ENCODE measurements at regions not wholly inside any gene's neighbourhood (a gene's known extent, or its start where the extent isn't known, plus 50 kb on each side); places are given as distances from the start of the nearest gene placed in this dataset.

- FAIRE-seq (no peak), DNase-seq (ENCODE audit: low read depth, low spot score) (no peak)
- peaks cover under 1% of the 10 kb centered on the region for H3K27me3 ChIP-seq (ENCODE audit: control insufficient read depth, extremely low read depth, insufficient read depth, low read length)
- no peaks in the 10 kb centered on the region for H3K79me2 ChIP-seq (ENCODE audit: control insufficient read depth, insufficient read depth, low read length)
- no peaks in the 10 kb centered on the region for H3K9me1 ChIP-seq (ENCODE audit: control insufficient read depth, extremely low read depth, insufficient read depth, low read length)
- H4K20me1 ChIP-seq (ENCODE audit: control insufficient read depth, extremely low read depth, insufficient read depth, low read length): no peaks in the 10 kb centered on the region
- no peaks in the 10 kb centered on the region for H3K4me1 ChIP-seq (ENCODE audit: control insufficient read depth, extremely low read depth, insufficient read depth, low read length)
- H3K4me2 ChIP-seq (ENCODE audit: control insufficient read depth, extremely low read depth, insufficient read depth, low read depth, low read length): no peak overlapping the region
- H3K27ac ChIP-seq (ENCODE audit: control insufficient read depth, insufficient read depth, low read length): no peak overlapping the region
- H3K36me3 ChIP-seq (ENCODE audit: control insufficient read depth in 2 of 2, extremely low read depth in 1 of 2, insufficient read depth in 2 of 2, low read length in 2 of 2): no peaks in the 10 kb centered on the region
- no peak overlapping the region for H3K4me3 ChIP-seq (ENCODE audit: control insufficient read depth in 2 of 3, extremely low read depth in 1 of 3, insufficient read depth in 2 of 3, low read depth in 1 of 3, low read length in 3 of 3)
- H3K9me3 ChIP-seq (ENCODE audit: control insufficient read depth, low read depth, low read length): no peaks in the 10 kb centered on the region
- H2AFZ ChIP-seq (ENCODE audit: control insufficient read depth, low read length): no peak overlapping the region
- no peak for TF ChIP-seq EZH2 (IDR thresholded peaks at IDR 0.05; ENCODE audit: low read length)
- TF ChIP-seq CTCF (optimal IDR thresholded peaks at IDR 0.05 in 1 of 3, IDR thresholded peaks at IDR 0.05 in 1 of 3, conservative IDR thresholded peaks at IDR 0.05 in 1 of 3; ENCODE audit: extremely low read depth in 1 of 3, insufficient read depth in 2 of 3, low read length in 3 of 3): no peak
- dilution Hi-C loops (cut with MboI; ENCODE audit: extremely low pct_ligation_motif_present, low sequenced_read_pairs): no loop called here
- no peak overlapping the region for H3K9ac ChIP-seq (ENCODE audit: control insufficient read depth, extremely low read depth, insufficient read depth, low read length)
These were observed 107.4 kb downstream of the PPM1A start for GRCh38 chr14:60356386-60356785.

- Histone ChIP-seq H4K20me1 (ENCODE audit: control insufficient read depth, extremely low read depth, insufficient read depth, low read length) (no peaks in the 10 kb centered on the region), H3K9me3 (ENCODE audit: control insufficient read depth, low read depth, low read length) (no peaks in the 10 kb centered on the region), H3K27me3 (ENCODE audit: control insufficient read depth, extremely low read depth, insufficient read depth, low read length) (no peaks in the 10 kb centered on the region), H3K36me3 (ENCODE audit: control insufficient read depth in 2 of 2, extremely low read depth in 1 of 2, insufficient read depth in 2 of 2, low read length in 2 of 2) (no peaks in the 10 kb centered on the region), H3K4me3 (ENCODE audit: control insufficient read depth in 2 of 3, extremely low read depth in 1 of 3, insufficient read depth in 2 of 3, low read depth in 1 of 3, low read length in 3 of 3) (no peak overlapping the region), H3K9me1 (ENCODE audit: control insufficient read depth, extremely low read depth, insufficient read depth, low read length) (no peaks in the 10 kb centered on the region), H3K9ac (ENCODE audit: control insufficient read depth, extremely low read depth, insufficient read depth, low read length) (no peak overlapping the region), H2AFZ (ENCODE audit: control insufficient read depth, low read length) (no peak overlapping the region), H3K4me2 (ENCODE audit: control insufficient read depth, extremely low read depth, insufficient read depth, low read depth, low read length) (no peak overlapping the region), H3K27ac (ENCODE audit: control insufficient read depth, insufficient read depth, low read length) (no peak overlapping the region), H3K79me2 (ENCODE audit: control insufficient read depth, insufficient read depth, low read length) (no peaks in the 10 kb centered on the region), H3K4me1 (ENCODE audit: control insufficient read depth, extremely low read depth, insufficient read depth, low read length) (no peaks in the 10 kb centered on the region)
- no peak for DNase-seq (ENCODE audit: low read depth, low spot score)
- dilution Hi-C loops (cut with MboI; ENCODE audit: extremely low pct_ligation_motif_present, low sequenced_read_pairs): no loop called here
- TF ChIP-seq CTCF (optimal IDR thresholded peaks at IDR 0.05 in 1 of 3, IDR thresholded peaks at IDR 0.05 in 1 of 3, conservative IDR thresholded peaks at IDR 0.05 in 1 of 3; ENCODE audit: extremely low read depth in 1 of 3, insufficient read depth in 2 of 3, low read length in 3 of 3) (no peak), EZH2 (IDR thresholded peaks at IDR 0.05; ENCODE audit: low read length) (no peak)
- FAIRE-seq: no peak
These were observed 108.0 kb downstream of the PPM1A start for GRCh38 chr14:60356906-60357550.

All from keratinocyte (primary cell).